ENCODE measurements at regions not wholly inside any gene's neighbourhood (a gene's known extent, or its start where the extent isn't known, plus 50 kb on each side); places are given as distances from the start of the nearest gene placed in this dataset.
"Not testable (repeated sequence)": the region's sequence is repeated elsewhere in the genome, so short reads cannot be mapped to it uniquely, and the experiment has no call there.

DNA sequence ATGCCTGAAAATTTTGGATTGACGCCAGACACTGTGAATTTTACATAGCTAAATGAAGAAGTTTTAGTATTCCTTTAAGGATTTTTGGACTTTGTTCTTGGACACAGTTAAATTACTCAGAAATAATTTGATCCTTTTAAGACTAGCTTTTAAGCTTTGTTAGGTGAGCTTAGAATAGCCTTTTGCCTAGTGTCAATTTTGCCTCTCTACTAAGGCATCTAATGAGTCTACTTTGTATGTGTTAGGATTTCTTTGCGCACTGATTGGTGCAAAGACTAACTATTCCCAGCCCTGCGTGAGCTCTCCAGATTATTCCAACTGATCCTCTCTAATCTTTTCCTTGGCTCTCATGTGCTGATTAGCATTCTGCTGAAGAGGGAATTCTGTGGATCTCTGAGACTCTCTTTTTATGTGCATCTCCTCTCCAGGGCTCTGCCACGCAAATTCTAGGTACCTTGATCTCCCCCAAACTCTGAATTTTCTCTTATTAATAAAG, 128.1 kb upstream of the BCL9 start:
- H3F3A ChIP-seq (ENCODE audit: insufficient read depth, low read depth) = no peaks in the 10 kb centered on the region
- TF ChIP-seq EZH2 (IDR thresholded peaks at IDR 0.05; ENCODE audit: low read depth) = no peak
- TF ChIP-seq, protein P1, sequence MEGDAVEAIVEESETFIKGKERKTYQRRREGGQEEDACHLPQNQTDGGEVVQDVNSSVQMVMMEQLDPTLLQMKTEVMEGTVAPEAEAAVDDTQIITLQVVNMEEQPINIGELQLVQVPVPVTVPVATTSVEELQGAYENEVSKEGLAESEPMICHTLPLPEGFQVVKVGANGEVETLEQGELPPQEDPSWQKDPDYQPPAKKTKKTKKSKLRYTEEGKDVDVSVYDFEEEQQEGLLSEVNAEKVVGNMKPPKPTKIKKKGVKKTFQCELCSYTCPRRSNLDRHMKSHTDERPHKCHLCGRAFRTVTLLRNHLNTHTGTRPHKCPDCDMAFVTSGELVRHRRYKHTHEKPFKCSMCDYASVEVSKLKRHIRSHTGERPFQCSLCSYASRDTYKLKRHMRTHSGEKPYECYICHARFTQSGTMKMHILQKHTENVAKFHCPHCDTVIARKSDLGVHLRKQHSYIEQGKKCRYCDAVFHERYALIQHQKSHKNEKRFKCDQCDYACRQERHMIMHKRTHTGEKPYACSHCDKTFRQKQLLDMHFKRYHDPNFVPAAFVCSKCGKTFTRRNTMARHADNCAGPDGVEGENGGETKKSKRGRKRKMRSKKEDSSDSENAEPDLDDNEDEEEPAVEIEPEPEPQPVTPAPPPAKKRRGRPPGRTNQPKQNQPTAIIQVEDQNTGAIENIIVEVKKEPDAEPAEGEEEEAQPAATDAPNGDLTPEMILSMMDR (conservative IDR thresholded peaks at IDR 0.05) = no peak
- ChIA-PET CTCF (no interaction called here), POLR2A (ENCODE audit: unreplicated experiment) (no interaction called here)
- 0 out of 2 replicates have a peak, but pooled peaks cover 8% of the 10 kb centered on the region for H3K27me3 ChIP-seq (ENCODE audit: insufficient read depth, low read depth)
- H3K9me3 ChIP-seq (ENCODE audit: insufficient read depth, low read depth) = no peaks in the 10 kb centered on the region; the same call in 1 of the 2 replicates
- no peaks in the 10 kb centered on the region for H3K4me1 ChIP-seq (replicated peaks; ENCODE audit: insufficient read depth)
- no peaks in the 10 kb centered on the region for H3K36me3 ChIP-seq (ENCODE audit: low read depth)
- H3K4me3 ChIP-seq = no peak overlapping the region
- no TSS peak for BruUV-seq (replicated peaks)
- H3K9me2 ChIP-seq (ENCODE audit: insufficient read depth) = no peaks in the 10 kb centered on the region
- intact Hi-C loops (cut with micrococcal nuclease; ENCODE audit: unreplicated experiment) = no loop called here
- H4K20me1 ChIP-seq (ENCODE audit: insufficient read depth) = no peaks in the 10 kb centered on the region
- H3K79me2 ChIP-seq (ENCODE audit: low read depth) = no peaks in the 10 kb centered on the region
- no peak overlapping the region for H3K27ac ChIP-seq
- DNase-seq = no peak
- H3K4me2 ChIP-seq = no peak overlapping the region
- no peak overlapping the region for H2AFZ ChIP-seq

DNA sequence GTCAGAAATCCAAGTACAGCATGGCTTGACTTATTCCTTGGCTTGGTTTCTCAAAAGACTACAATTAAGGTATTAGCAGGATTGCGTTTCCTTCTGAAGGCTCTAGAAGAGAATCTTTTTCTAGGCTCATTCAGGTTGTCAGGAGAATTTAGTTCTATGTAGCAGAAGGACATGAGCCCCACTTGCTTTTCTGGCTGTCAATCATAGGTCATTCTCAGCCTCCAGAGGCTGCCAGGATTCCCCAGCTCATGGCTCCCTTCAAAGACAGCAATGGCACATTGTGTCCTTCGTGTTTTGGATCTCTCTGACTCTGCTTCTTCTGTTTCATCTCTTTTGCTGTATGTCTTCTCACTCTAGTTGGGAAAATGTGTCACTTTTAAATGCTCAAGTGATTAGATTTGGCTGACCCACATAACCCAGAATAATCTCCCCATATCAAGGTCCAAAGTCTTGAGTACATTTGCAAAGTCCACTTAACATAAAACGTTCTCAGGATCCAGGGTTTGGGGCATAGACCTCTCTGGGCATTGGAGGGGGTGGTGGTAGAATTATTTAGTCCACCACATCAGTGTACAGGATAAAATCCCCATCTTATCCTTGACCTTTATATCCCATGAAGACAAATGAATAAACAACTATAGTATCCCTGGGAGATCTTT, 126.7 kb upstream of the BCL9 start:
- no peaks in the 10 kb centered on the region for H3K79me2 ChIP-seq (ENCODE audit: low read depth)
- H3K27me3 ChIP-seq (ENCODE audit: insufficient read depth, low read depth) = 0 out of 2 replicates have a peak, but pooled peaks cover 15% of the 10 kb centered on the region
- BruUV-seq (replicated peaks) = no TSS peak
- no peak overlapping the region for H3K4me2 ChIP-seq
- no peaks in the 10 kb centered on the region; the same call in 1 of the 2 replicates for H3K9me3 ChIP-seq (ENCODE audit: insufficient read depth, low read depth)
- TF ChIP-seq, protein P1 (conservative IDR thresholded peaks at IDR 0.05) = no peak
- no peak for TF ChIP-seq EZH2 (IDR thresholded peaks at IDR 0.05; ENCODE audit: low read depth)
- intact Hi-C loops (cut with micrococcal nuclease; ENCODE audit: unreplicated experiment) = no loop called here
- POLR2A ChIA-PET (ENCODE audit: unreplicated experiment) = no interaction called here
- H3K4me3 ChIP-seq = no peak overlapping the region
- H3K4me1 ChIP-seq (replicated peaks; ENCODE audit: insufficient read depth) = no peaks in the 10 kb centered on the region
- no peak overlapping the region for H3K27ac ChIP-seq
- no peaks in the 10 kb centered on the region for H3F3A ChIP-seq (ENCODE audit: insufficient read depth, low read depth)
- no peak for DNase-seq
- H4K20me1 ChIP-seq (ENCODE audit: insufficient read depth) = no peaks in the 10 kb centered on the region
- no peak overlapping the region for H2AFZ ChIP-seq
- no peaks in the 10 kb centered on the region for H3K36me3 ChIP-seq (ENCODE audit: low read depth)
- H3K9me2 ChIP-seq (ENCODE audit: insufficient read depth) = no peaks in the 10 kb centered on the region
- CTCF ChIA-PET = no interaction called here

DNA sequence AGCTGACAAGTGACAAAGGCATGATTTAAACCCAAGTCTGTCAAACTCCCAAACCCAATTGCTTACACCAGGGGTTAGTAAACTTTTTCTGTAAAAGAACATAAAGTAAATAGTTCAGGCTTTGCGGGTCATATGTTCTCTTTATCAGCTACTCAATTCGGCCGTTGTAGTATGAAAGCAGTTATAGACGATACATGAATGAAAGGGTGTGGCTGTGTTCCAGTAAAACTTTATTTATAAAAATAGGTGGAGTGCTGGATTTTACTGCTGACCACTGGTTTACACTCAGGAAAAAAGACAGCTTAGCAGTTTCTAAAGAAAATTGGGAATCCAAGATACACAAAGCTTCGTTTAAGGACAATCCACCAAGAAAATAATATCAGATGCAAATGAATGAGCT, 124.3 kb upstream of the BCL9 start:
- H3K27ac ChIP-seq = no peak overlapping the region
- no peaks in the 10 kb centered on the region for H3F3A ChIP-seq (ENCODE audit: insufficient read depth, low read depth)
- 0 out of 2 replicates have a peak, but pooled peaks cover 3% of the 10 kb centered on the region for H3K9me2 ChIP-seq (ENCODE audit: insufficient read depth)
- H3K4me3 ChIP-seq = no peak overlapping the region
- TF ChIP-seq EZH2 (IDR thresholded peaks at IDR 0.05; ENCODE audit: low read depth) = no peak
- TF ChIP-seq, protein P1 (conservative IDR thresholded peaks at IDR 0.05) = no peak
- no peak overlapping the region for H3K4me2 ChIP-seq
- H3K9me3 ChIP-seq (ENCODE audit: insufficient read depth, low read depth) = no peaks in the 10 kb centered on the region
- H3K36me3 ChIP-seq (ENCODE audit: low read depth) = no peaks in the 10 kb centered on the region
- H4K20me1 ChIP-seq (ENCODE audit: insufficient read depth) = no peaks in the 10 kb centered on the region
- POLR2A ChIA-PET (ENCODE audit: unreplicated experiment) = no interaction called here
- no peaks in the 10 kb centered on the region for H3K79me2 ChIP-seq (ENCODE audit: low read depth)
- CTCF ChIA-PET = no interaction called here
- DNase-seq = no peak
- H3K4me1 ChIP-seq (replicated peaks; ENCODE audit: insufficient read depth) = no peaks in the 10 kb centered on the region
- BruUV-seq (replicated peaks) = no TSS peak
- intact Hi-C loops (cut with micrococcal nuclease; ENCODE audit: unreplicated experiment) = no loop called here
- peaks cover 25% of the 10 kb centered on the region for H3K27me3 ChIP-seq (ENCODE audit: insufficient read depth, low read depth)
- H2AFZ ChIP-seq = no peak overlapping the region

DNA sequence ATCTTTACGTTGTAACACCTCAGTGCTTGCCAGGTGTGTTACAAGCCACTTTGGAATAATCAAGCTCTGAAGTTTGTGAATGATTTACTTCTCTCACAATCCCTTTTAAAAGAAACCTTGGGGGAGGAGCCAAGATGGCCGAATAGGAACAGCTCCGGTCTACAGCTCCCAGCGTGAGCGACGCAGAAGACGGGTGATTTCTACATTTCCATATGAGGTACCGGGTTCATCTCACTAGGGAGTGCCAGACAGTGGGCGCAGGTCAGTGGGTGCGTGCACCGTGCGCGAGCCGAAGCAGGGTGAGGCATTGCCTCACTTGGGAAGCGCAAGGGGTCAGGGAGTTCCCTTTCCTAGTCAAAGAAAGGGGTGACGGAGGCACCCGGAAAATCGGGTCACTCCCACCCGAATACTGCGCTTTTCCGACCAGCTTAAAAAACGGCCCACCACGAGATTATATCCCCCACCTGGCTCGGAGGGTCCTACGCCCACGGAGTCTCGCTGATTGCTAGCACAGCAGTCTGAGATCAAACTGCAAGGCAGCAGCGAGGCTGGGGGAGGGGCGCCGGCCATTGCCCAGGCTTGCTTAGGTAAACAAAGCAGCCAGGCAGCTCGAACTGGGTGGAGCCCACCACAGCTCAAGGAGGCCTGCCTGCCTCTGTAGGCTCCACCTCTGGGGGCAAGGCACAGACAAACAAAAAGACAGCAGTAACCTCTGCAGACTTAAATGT, 118.0 kb upstream of the BCL9 start:
- DNase-seq = peak in 1 of 2 experiments; percentile 5
- H3K36me3 ChIP-seq (ENCODE audit: low read depth); H4K20me1 ChIP-seq (ENCODE audit: insufficient read depth); BruUV-seq (replicated peaks); CTCF ChIA-PET; H3K4me1 ChIP-seq (replicated peaks; ENCODE audit: insufficient read depth); POLR2A ChIA-PET (ENCODE audit: unreplicated experiment); H3K27ac ChIP-seq; H3K79me2 ChIP-seq (ENCODE audit: low read depth); H3K9me3 ChIP-seq (ENCODE audit: insufficient read depth, low read depth); H3K9me2 ChIP-seq (ENCODE audit: insufficient read depth); intact Hi-C loops (cut with micrococcal nuclease; ENCODE audit: unreplicated experiment); H3F3A ChIP-seq (ENCODE audit: insufficient read depth, low read depth): not testable (repeated sequence)
- Histone ChIP-seq H3K27me3 (ENCODE audit: insufficient read depth, low read depth) (peaks cover 17% of the 10 kb centered on the region), H3K4me3 (peak overlapping the region; percentile 54; the same call in 1 of the 2 replicates), H2AFZ (peak overlapping the region; percentile 82; the same call in 1 of the 2 replicates), H3K4me2 (peak overlapping the region; percentile 63)

Data from PC-9 (cell line).